ENCODE measurements at regions not wholly inside any gene's neighbourhood (a gene's known extent, or its start where the extent isn't known, plus 50 kb on each side); places are given as distances from the start of the nearest gene placed in this dataset.

- Histone ChIP-seq H3K36me3 (no peaks in the 10 kb centered on the region), H3K27me3 (replicated peaks; ENCODE audit: insufficient read depth) (no peaks in the 10 kb centered on the region), H3K9me3 (no peaks in the 10 kb centered on the region), H3K4me3 (no peak overlapping the region), H3K4me1 (replicated peaks) (no peaks in the 10 kb centered on the region), H3K27ac (no peak overlapping the region)
- DNase-seq (ENCODE audit: low spot score), result no peak
- no peak for TF ChIP-seq POLR2AphosphoS5 (IDR thresholded peaks at IDR 0.05)
- TF ChIP-seq, protein P1, sequence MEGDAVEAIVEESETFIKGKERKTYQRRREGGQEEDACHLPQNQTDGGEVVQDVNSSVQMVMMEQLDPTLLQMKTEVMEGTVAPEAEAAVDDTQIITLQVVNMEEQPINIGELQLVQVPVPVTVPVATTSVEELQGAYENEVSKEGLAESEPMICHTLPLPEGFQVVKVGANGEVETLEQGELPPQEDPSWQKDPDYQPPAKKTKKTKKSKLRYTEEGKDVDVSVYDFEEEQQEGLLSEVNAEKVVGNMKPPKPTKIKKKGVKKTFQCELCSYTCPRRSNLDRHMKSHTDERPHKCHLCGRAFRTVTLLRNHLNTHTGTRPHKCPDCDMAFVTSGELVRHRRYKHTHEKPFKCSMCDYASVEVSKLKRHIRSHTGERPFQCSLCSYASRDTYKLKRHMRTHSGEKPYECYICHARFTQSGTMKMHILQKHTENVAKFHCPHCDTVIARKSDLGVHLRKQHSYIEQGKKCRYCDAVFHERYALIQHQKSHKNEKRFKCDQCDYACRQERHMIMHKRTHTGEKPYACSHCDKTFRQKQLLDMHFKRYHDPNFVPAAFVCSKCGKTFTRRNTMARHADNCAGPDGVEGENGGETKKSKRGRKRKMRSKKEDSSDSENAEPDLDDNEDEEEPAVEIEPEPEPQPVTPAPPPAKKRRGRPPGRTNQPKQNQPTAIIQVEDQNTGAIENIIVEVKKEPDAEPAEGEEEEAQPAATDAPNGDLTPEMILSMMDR (IDR thresholded peaks at IDR 0.05), result no peak
- no peak for TF ChIP-seq POLR2A (IDR thresholded peaks at IDR 0.05)
- WGBS, result 29% methylated on average over 2 of the region's 2 CpGs
- intact Hi-C loops (cut with DNase I), result no loop called here
Observed at GRCh38 chr1:81582467-81582986, 218.2 kb upstream of the ADGRL2 start.

- Histone ChIP-seq H3K27ac (no peak overlapping the region), H3K9me3 (no peaks in the 10 kb centered on the region), H3K4me3 (no peak overlapping the region), H3K4me1 (replicated peaks) (no peaks in the 10 kb centered on the region), H3K27me3 (replicated peaks; ENCODE audit: insufficient read depth) (no peaks in the 10 kb centered on the region), H3K36me3 (no peaks in the 10 kb centered on the region)
- intact Hi-C loops (cut with DNase I), result no loop called here
- DNase-seq (ENCODE audit: low spot score), result no peak
- no peak for TF ChIP-seq POLR2A (IDR thresholded peaks at IDR 0.05)
- TF ChIP-seq POLR2AphosphoS5 (IDR thresholded peaks at IDR 0.05), result no peak
- TF ChIP-seq, protein P1 (IDR thresholded peaks at IDR 0.05), result no peak
Observed at GRCh38 chr1:81578867-81579266, 221.9 kb upstream of the ADGRL2 start.

GRCh38 chr1:81577004-81577697 is 223.6 kb upstream of the ADGRL2 start:
- DNase-seq (ENCODE audit: low spot score), result no peak
- Histone ChIP-seq H3K27ac (no peak overlapping the region), H3K27me3 (replicated peaks; ENCODE audit: insufficient read depth) (no peaks in the 10 kb centered on the region), H3K4me1 (replicated peaks) (no peaks in the 10 kb centered on the region), H3K36me3 (no peaks in the 10 kb centered on the region), H3K4me3 (no peak overlapping the region), H3K9me3 (no peaks in the 10 kb centered on the region)
- intact Hi-C loops (cut with DNase I), result no loop called here
- TF ChIP-seq POLR2AphosphoS5 (IDR thresholded peaks at IDR 0.05), result no peak
- TF ChIP-seq, protein P1 (IDR thresholded peaks at IDR 0.05), result no peak
- no peak for TF ChIP-seq POLR2A (IDR thresholded peaks at IDR 0.05)
- 92% methylated on average over 7 of the region's 7 CpGs for WGBS

- Histone ChIP-seq H3K4me3 (no peak overlapping the region), H3K4me1 (replicated peaks) (no peaks in the 10 kb centered on the region), H3K9me3 (no peaks in the 10 kb centered on the region), H3K27me3 (replicated peaks; ENCODE audit: insufficient read depth) (no peaks in the 10 kb centered on the region), H3K36me3 (no peaks in the 10 kb centered on the region), H3K27ac (no peak overlapping the region)
- TF ChIP-seq POLR2A (IDR thresholded peaks at IDR 0.05) (no peak), POLR2AphosphoS5 (IDR thresholded peaks at IDR 0.05) (no peak)
- TF ChIP-seq, protein P1 (IDR thresholded peaks at IDR 0.05), result no peak
- WGBS, result 62% methylated on average over 2 of the region's 2 CpGs
- intact Hi-C loops (cut with DNase I), result no loop called here
- no peak for DNase-seq (ENCODE audit: low spot score)
Observed at GRCh38 chr1:81574408-81574807, 226.3 kb upstream of the ADGRL2 start.

- 52% methylated on average over 2 of the region's 2 CpGs for WGBS
- intact Hi-C loops (cut with DNase I), result no loop called here
- Histone ChIP-seq H3K36me3 (no peaks in the 10 kb centered on the region), H3K4me3 (no peak overlapping the region), H3K4me1 (replicated peaks) (no peaks in the 10 kb centered on the region), H3K9me3 (no peaks in the 10 kb centered on the region), H3K27ac (no peak overlapping the region), H3K27me3 (replicated peaks; ENCODE audit: insufficient read depth) (no peaks in the 10 kb centered on the region)
- TF ChIP-seq POLR2A (IDR thresholded peaks at IDR 0.05) (no peak), POLR2AphosphoS5 (IDR thresholded peaks at IDR 0.05) (no peak)
- TF ChIP-seq, protein P1 (IDR thresholded peaks at IDR 0.05), result no peak
- DNase-seq (ENCODE audit: low spot score), result no peak
Observed at GRCh38 chr1:81573458-81573857, 227.3 kb upstream of the ADGRL2 start.

Measured in prostate gland (tissue), 2 donors.